H1 (cell line): ENCODE measurements at regions not wholly inside any gene's neighbourhood (a gene's known extent, or its start where the extent isn't known, plus 50 kb on each side); places are given as distances from the start of the nearest gene placed in this dataset.

ENCODE experiments used
- CTCF ChIA-PET: fragments of 300-600 bp; sonication (Branson Sonifier 250); formaldehyde crosslinking; loops from one replicate; lab custom pipeline; 2021; ENCODE audit not compliant: partially characterized antibody; lab: Charles Lee
- POLR2A ChIA-PET: fragments of 300-600 bp; sonication (Branson Sonifier 250); formaldehyde crosslinking; loops from one replicate; lab custom pipeline; 2021; ENCODE audit warnings: inconsistent platforms; ENCODE audit not compliant: partially characterized antibody; lab: Charles Lee
- DNase-seq, 2 experiments: peaks; one replicate each; pipeline versions ENCODE4 v3.0.0 to v3.0.0-alpha.2; 2010 to 2022; ENCODE audit warnings: low spot score in 2 of 2, low read depth in 1 of 2, mixed read lengths in 1 of 2
- FAIRE-seq: peaks from 2 replicates; lab custom pipeline; 2011; peaks lifted over from hg19 to GRCh38; lab: Jason Lieb, UNC
- H2AFZ ChIP-seq: 2 replicates; pipeline ENCODE4 v1.8.1; 2012; ENCODE audit warnings: low read length, inconsistent platforms
- H2AK5ac ChIP-seq: 2 replicates; pipeline ENCODE4 v1.6.1; 2013; ENCODE audit warnings: low read depth, low read length
- H2BK120ac ChIP-seq: replicated peaks from 2 replicates; pipeline ENCODE3; 2013; ENCODE audit warnings: low read depth, low read length, inconsistent platforms
- H2BK12ac ChIP-seq: 2 replicates; pipeline ENCODE4 v1.6.1; 2013; ENCODE audit warnings: low read depth, low read length
- H2BK15ac ChIP-seq: 2 replicates; pipeline ENCODE4 v1.6.1; 2013; ENCODE audit warnings: low read length
- H2BK20ac ChIP-seq: 2 replicates; pipeline ENCODE4 v1.6.1; 2013; ENCODE audit warnings: low read length
- H2BK5ac ChIP-seq: 2 replicates; pipeline ENCODE4 v1.6.1; 2013; ENCODE audit warnings: low read depth, low read length
- H3K14ac ChIP-seq: 2 replicates; pipeline ENCODE4 v1.6.1; 2013; ENCODE audit warnings: inconsistent platforms; ENCODE audit not compliant: insufficient read length
- H3K18ac ChIP-seq: 2 replicates; pipeline ENCODE4 v1.6.1; 2013; ENCODE audit warnings: low read length; ENCODE audit errors: extremely low read depth
- H3K23ac ChIP-seq: 2 replicates; pipeline ENCODE4 v1.6.1; 2013; ENCODE audit warnings: inconsistent platforms; ENCODE audit not compliant: insufficient read length
- H3K23me2 ChIP-seq: 2 replicates; pipeline ENCODE4 v1.6.1; 2013; ENCODE audit warnings: low read depth, low read length
- H3K27ac ChIP-seq: 2 replicates; pipeline ENCODE4 v1.6.1; 2011; ENCODE audit warnings: low read depth, low read length, inconsistent platforms
- H3K27me3 ChIP-seq, 4 experiments: replicated peaks in 1 of 4; 1 replicate in 1 of 4; 2 replicates in 3 of 4; pipeline versions ENCODE4 v1.6.1 to v1.8.1; 2011 to 2013; ENCODE audit warnings: low read length in 3 of 4, mild to moderate bottlenecking in 3 of 4, inconsistent platforms in 2 of 4, mixed read lengths in 2 of 4, moderate library complexity in 1 of 4; ENCODE audit not compliant: control insufficient read depth in 3 of 4, insufficient read depth in 3 of 4; ENCODE audit errors: extremely low read depth in 1 of 4
- H3K36me3 ChIP-seq, 4 experiments: 2 replicates each; pipeline versions ENCODE4 v1.6.1 to v1.8.1; 2011 to 2013; ENCODE audit warnings: mild to moderate bottlenecking in 4 of 4, low read length in 3 of 4, moderate library complexity in 2 of 4, control low read depth in 1 of 4, inconsistent platforms in 1 of 4; ENCODE audit not compliant: insufficient read depth in 4 of 4, control insufficient read depth in 2 of 4
- H3K4ac ChIP-seq: replicated peaks from 2 replicates; pipeline ENCODE3; 2013; ENCODE audit warnings: low read length, low read depth, mixed read lengths, inconsistent platforms; ENCODE audit not compliant: insufficient read length
- H3K4me1 ChIP-seq, 4 experiments: replicated peaks in 1 of 4; 1 replicate in 1 of 4; 2 replicates in 3 of 4; pipeline versions ENCODE4 v1.6.1 to v1.8.1; 2011 to 2013; ENCODE audit warnings: low read length in 3 of 4, inconsistent platforms in 2 of 4, mixed read lengths in 1 of 4; ENCODE audit not compliant: insufficient read depth in 4 of 4, control insufficient read depth in 3 of 4
- H3K4me2 ChIP-seq, 2 experiments: 2 replicates each; pipeline versions ENCODE4 v1.6.1 to v1.8.1; 2011 to 2013; ENCODE audit warnings: low read depth in 2 of 2, low read length in 2 of 2, control low read depth in 1 of 2, inconsistent platforms in 1 of 2, mild to moderate bottlenecking in 1 of 2; ENCODE audit not compliant: insufficient read depth in 1 of 2
- H3K4me3 ChIP-seq, 4 experiments: fragments of 200-600, 300-600 bp in 1 of 4; sonication (generic), shearing (Covaris generic), sonication (Bioruptor Twin) in 1 of 4; 2 replicates each; pipeline versions ENCODE4 v1.5.1 to v1.8.1; 2011 to 2016; ENCODE audit warnings: low read length in 4 of 4, low read depth in 3 of 4, control low read depth in 2 of 4, inconsistent platforms in 2 of 4, mild to moderate bottlenecking in 2 of 4, mixed read lengths in 1 of 4, moderate library complexity in 1 of 4; ENCODE audit not compliant: insufficient read depth in 2 of 4; ENCODE audit errors: extremely low read depth in 1 of 4
- H3K56ac ChIP-seq: replicated peaks from 2 replicates; pipeline ENCODE3; 2013; ENCODE audit warnings: low read depth, mild to moderate bottlenecking, mixed read lengths, low read length, inconsistent platforms; ENCODE audit not compliant: insufficient read length
- H3K79me1 ChIP-seq: 2 replicates; pipeline ENCODE4 v1.6.1; 2013; ENCODE audit warnings: low read depth, low read length, control low read depth
- H3K79me2 ChIP-seq, 2 experiments: 2 replicates each; pipeline versions ENCODE4 v1.6.1 to v1.8.1; 2012 to 2013; ENCODE audit warnings: low read length in 2 of 2, mild to moderate bottlenecking in 2 of 2, inconsistent platforms in 1 of 2; ENCODE audit not compliant: insufficient read depth in 2 of 2, control insufficient read depth in 1 of 2
- H3K9ac ChIP-seq, 4 experiments: replicated peaks in 1 of 4; 1 replicate in 1 of 4; 2 replicates in 3 of 4; pipeline versions ENCODE4 v1.6.1 to v1.8.1; 2011 to 2013; ENCODE audit warnings: low read depth in 3 of 4, low read length in 3 of 4, control low read depth in 2 of 4, mild to moderate bottlenecking in 2 of 4, moderate library complexity in 2 of 4, inconsistent platforms in 1 of 4; ENCODE audit errors: extremely low read depth in 1 of 4
- H3K9me3 ChIP-seq, 2 experiments: 2 replicates each; pipeline versions ENCODE4 v1.6.1 to v1.8.1; 2012 to 2013; ENCODE audit warnings: mild to moderate bottlenecking in 2 of 2, moderate library complexity in 2 of 2, control low read depth in 1 of 2, inconsistent platforms in 1 of 2, low read depth in 1 of 2, low read length in 1 of 2, mixed read lengths in 1 of 2; ENCODE audit not compliant: insufficient read depth in 2 of 2
- H4K20me1 ChIP-seq, 2 experiments: replicated peaks in 1 of 2; 2 replicates each; pipeline versions ENCODE3 to v1.8.1; 2011 to 2013; ENCODE audit warnings: inconsistent platforms in 2 of 2, low read length in 2 of 2, mild to moderate bottlenecking in 1 of 2; ENCODE audit not compliant: insufficient read depth in 2 of 2, control insufficient read depth in 1 of 2
- H4K5ac ChIP-seq: 2 replicates; pipeline ENCODE4 v1.6.1; 2013; ENCODE audit warnings: low read length, low read depth, mixed read lengths, inconsistent platforms; ENCODE audit not compliant: insufficient read length
- H4K8ac ChIP-seq: 2 replicates; pipeline ENCODE4 v1.8.0; 2013; ENCODE audit warnings: mild to moderate bottlenecking, moderate library complexity, low read length, inconsistent platforms; ENCODE audit not compliant: insufficient read depth; ENCODE audit errors: extremely low read depth
- H4K91ac ChIP-seq: replicated peaks from 2 replicates; pipeline ENCODE3; 2013; ENCODE audit warnings: low read length, mixed read lengths, inconsistent platforms; ENCODE audit not compliant: insufficient read length
- ASH2L ChIP-seq: fragments of 200-600, 300-600 bp; sonication (generic); IDR thresholded peaks from one replicate; pipeline ENCODE4 v1.7.1; 2017; ENCODE audit warnings: low read length
- ATF2 ChIP-seq: IDR thresholded peaks from 2 replicates; pipeline ENCODE4 v1.6.1; 2012; ENCODE audit warnings: low read length, inconsistent platforms
- EZH2 ChIP-seq: fragments of 200-600 bp; sonication (generic); IDR thresholded peaks from 2 replicates; pipeline ENCODE4 v1.7.1; 2012; ENCODE audit warnings: low read depth, mild to moderate bottlenecking, moderate library complexity, low read length, inconsistent platforms; ENCODE audit not compliant: severe bottlenecking
- GABPA ChIP-seq: IDR thresholded peaks from 2 replicates; pipeline ENCODE4 v1.6.1; 2011; ENCODE audit warnings: mild to moderate bottlenecking, low read length, moderate library complexity, borderline replicate concordance; ENCODE audit not compliant: insufficient read depth
- HDAC6 ChIP-seq: IDR thresholded peaks from one replicate; pipeline ENCODE4 v1.7.1; 2012; ENCODE audit warnings: low read depth, mild to moderate bottlenecking, inconsistent platforms, low read length, moderate library complexity
- JUN ChIP-seq: IDR thresholded peaks from 2 replicates; pipeline ENCODE4 v1.6.1; 2011; ENCODE audit warnings: low read depth, mild to moderate bottlenecking, improper control_type of control experiment, low read length
- JUND ChIP-seq: IDR thresholded peaks from 2 replicates; pipeline ENCODE4 v1.6.1; 2011; ENCODE audit warnings: mild to moderate bottlenecking, improper control_type of control experiment, low read length
- KDM1A ChIP-seq: fragments of 200-600, 300-600 bp; sonication (generic); IDR thresholded peaks from 2 replicates; pipeline ENCODE4 v1.7.1; 2016; ENCODE audit warnings: mild to moderate bottlenecking, low read length, borderline replicate concordance
- POLR2A ChIP-seq, 2 experiments: IDR thresholded peaks; 1 replicate in 1 of 2; 2 replicates in 1 of 2; pipeline ENCODE4 v1.6.1; 2011; ENCODE audit warnings: low read depth in 2 of 2, low read length in 2 of 2, mild to moderate bottlenecking in 2 of 2; ENCODE audit errors: control extremely low read depth in 1 of 2
- SIX5 ChIP-seq: IDR thresholded peaks from 2 replicates; pipeline ENCODE4 v1.6.1; 2011; ENCODE audit warnings: mild to moderate bottlenecking, low read depth, low read length
- TAF7 ChIP-seq: optimal IDR thresholded peaks from 2 replicates; pipeline ENCODE3; 2011; ENCODE audit warnings: low read depth, mild to moderate bottlenecking, inconsistent platforms, low read length, moderate library complexity, borderline replicate concordance
- TBP ChIP-seq: IDR thresholded peaks from 2 replicates; pipeline ENCODE4 v1.6.1; 2011; ENCODE audit warnings: low read depth, low read length, improper control_type of control experiment
- WGBS, 2 experiments: shearing (Covaris generic) in 1 of 2; methylation state at CpG; one replicate each; pipeline versions ENCODE4 v1.1.6 to v1.1.7; 2013 to 2015; ENCODE audit warnings: low lambda C conversion rate in 2 of 2, mixed read lengths in 2 of 2, inconsistent platforms in 1 of 2, low coverage in 1 of 2, missing lambda C conversion rate in 1 of 2; ENCODE audit not compliant: insufficient replicate concordance in 2 of 2, insufficient coverage in 1 of 2, insufficient read length in 1 of 2; ENCODE audit errors: extremely low coverage in 1 of 2, missing lambda C conversion rate in 1 of 2; 5-methylcytosine and 5-hydroxymethylcytosine counted together
- TF ChIP-seq, protein P1 (sequence below): IDR thresholded peaks from 2 replicates; pipeline ENCODE4 v1.6.1; 2012; ENCODE audit warnings: inconsistent platforms

- H3K23ac ChIP-seq, result no peak overlapping the region
- H3K27ac ChIP-seq, result no peak overlapping the region
- H2BK12ac ChIP-seq, result no peak overlapping the region
- DNase-seq (peak; percentile 57 to 90), FAIRE-seq (no peak)
- H4K8ac ChIP-seq, result no peak overlapping the region
- H2AFZ ChIP-seq, result no peak overlapping the region
- H3K4me1 ChIP-seq, result no peaks in the 10 kb centered on the region
- ChIA-PET POLR2A (no interaction called here), CTCF (interaction anchor here (0.6 to 3.4 kb wide), 34 partner anchors 8 to 510 kb away, joined by 3 to 15 read pairs (median 4); no protein-coding TSS in a partner anchor)
- H3K9me3 ChIP-seq, result no peaks in the 10 kb centered on the region
- H3K4ac ChIP-seq, result no peak overlapping the region
- H3K79me1 ChIP-seq, result no peaks in the 10 kb centered on the region
- H2BK120ac ChIP-seq, result no peak overlapping the region
- no peaks in the 10 kb centered on the region for H3K23me2 ChIP-seq
- H2AK5ac ChIP-seq, result no peak overlapping the region
- no peaks in the 10 kb centered on the region for H4K20me1 ChIP-seq
- WGBS, 2 experiments, result 85% methylated on average over 11 of the region's 11 CpGs; no CpG with 5 or more reads in 1 of the 2 experiments
- no peak overlapping the region for H3K14ac ChIP-seq
- no peaks in the 10 kb centered on the region for H3K36me3 ChIP-seq
- H3K27me3 ChIP-seq, result no peaks in the 10 kb centered on the region
- no peak overlapping the region for H4K91ac ChIP-seq
- H2BK15ac ChIP-seq, result no peak overlapping the region
- no peak overlapping the region for H4K5ac ChIP-seq
- H3K4me2 ChIP-seq, result no peak overlapping the region
- H3K56ac ChIP-seq, result no peak overlapping the region
- no peak overlapping the region for H2BK5ac ChIP-seq
- H3K9ac ChIP-seq, result no peak overlapping the region
- no peaks in the 10 kb centered on the region for H3K79me2 ChIP-seq
- H3K18ac ChIP-seq, result no peak overlapping the region
- no peak overlapping the region for H3K4me3 ChIP-seq
- no peak overlapping the region for H2BK20ac ChIP-seq
- TF ChIP-seq KDM1A (no peak), TAF7 (no peak), ASH2L (no peak), JUND (no peak), HDAC6 (no peak), GABPA (no peak), JUN (no peak), SIX5 (no peak), ATF2 (no peak), POLR2A (IDR thresholded peaks at IDR 0.05; ENCODE audit: control extremely low read depth in 1 of 2, low read depth in 2 of 2, low read length in 2 of 2) (no peak), TBP (no peak), EZH2 (no peak)
- TF ChIP-seq, protein P1, sequence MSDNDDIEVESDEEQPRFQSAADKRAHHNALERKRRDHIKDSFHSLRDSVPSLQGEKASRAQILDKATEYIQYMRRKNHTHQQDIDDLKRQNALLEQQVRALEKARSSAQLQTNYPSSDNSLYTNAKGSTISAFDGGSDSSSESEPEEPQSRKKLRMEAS, result 0 out of 2 replicates have a peak, but pooled peaks have one; percentile 52
Measured at GRCh38 chr1:199243423-199244061, 604.7 kb downstream of the PTPRC start.
